Karpas-422 (cell line): ENCODE measurements at regions not wholly inside any gene's neighbourhood (a gene's known extent, or its start where the extent isn't known, plus 50 kb on each side); places are given as distances from the start of the nearest gene placed in this dataset.

Experiments
- DNase-seq: peaks from one replicate; pipeline ENCODE4 v3.0.0-alpha.2; 2015
- H2AFZ ChIP-seq: fragments of 200-600 bp; sonication (generic); 2 replicates; pipeline ENCODE4 v1.6.1; 2014; ENCODE audit warnings: antibody characterized with exemption, low read length, mixed read lengths
- H3K27ac ChIP-seq: fragments of 200-600 bp; sonication (generic); 2 replicates; pipeline ENCODE4 v1.5.1; 2014; ENCODE audit warnings: mild to moderate bottlenecking, low read length, moderate library complexity
- H3K27me3 ChIP-seq: fragments of 200-600 bp; sonication (generic); 2 replicates; pipeline ENCODE4 v1.6.1; 2014; ENCODE audit warnings: low read length, mixed read lengths
- H3K36me3 ChIP-seq: fragments of 200-600 bp; sonication (generic); 2 replicates; pipeline ENCODE4 v1.6.1; 2014; ENCODE audit warnings: low read length, mixed read lengths; ENCODE audit not compliant: insufficient read depth
- H3K4me1 ChIP-seq: fragments of 200-600 bp; sonication (generic); 2 replicates; pipeline ENCODE4 v1.6.1; 2014; ENCODE audit warnings: mild to moderate bottlenecking, low read length, mixed read lengths
- H3K4me2 ChIP-seq: fragments of 200-600 bp; sonication (generic); 2 replicates; pipeline ENCODE4 v1.6.1; 2014; ENCODE audit warnings: low read length, low read depth, mild to moderate bottlenecking; ENCODE audit not compliant: poor library complexity, severe bottlenecking
- H3K4me3 ChIP-seq: fragments of 200-600 bp; sonication (generic); 2 replicates; pipeline ENCODE4 v1.5.1; 2014; ENCODE audit warnings: mild to moderate bottlenecking, antibody characterized with exemption, low read length, mixed read lengths
- H3K79me2 ChIP-seq: fragments of 200-600 bp; sonication (generic); 2 replicates; pipeline ENCODE4 v1.6.1; 2014; ENCODE audit warnings: mild to moderate bottlenecking, low read length, mixed read lengths
- H3K9ac ChIP-seq: fragments of 200-600 bp; sonication (generic); 2 replicates; pipeline ENCODE4 v1.6.0; 2014; ENCODE audit warnings: low read length
- H3K9me2 ChIP-seq: fragments of 200-600 bp; sonication (generic), shearing (Covaris generic); replicated peaks from 2 replicates; pipeline ENCODE4 v1.6.0; 2014; ENCODE audit warnings: mild to moderate bottlenecking, low read length, moderate library complexity; ENCODE audit not compliant: insufficient read depth
- H3K9me3 ChIP-seq: fragments of 300-700, 200-600 bp; sonication (generic); 2 replicates; pipeline ENCODE4 v1.6.1; 2014; ENCODE audit warnings: low read length, mixed read lengths
- H4K20me1 ChIP-seq: fragments of 200-600 bp; sonication (generic); 2 replicates; pipeline ENCODE4 v1.6.1; 2014; ENCODE audit warnings: mild to moderate bottlenecking, antibody characterized with exemption, low read length, low read depth; ENCODE audit not compliant: insufficient read depth

- H2AFZ ChIP-seq, result no peak overlapping the region
- H4K20me1 ChIP-seq, result no peaks in the 10 kb centered on the region
- H3K27me3 ChIP-seq, result no peaks in the 10 kb centered on the region
- no peaks in the 10 kb centered on the region for H3K9me2 ChIP-seq
- H3K36me3 ChIP-seq, result no peaks in the 10 kb centered on the region
- no peak overlapping the region for H3K4me3 ChIP-seq
- no peaks in the 10 kb centered on the region for H3K9me3 ChIP-seq
- no peak overlapping the region for H3K9ac ChIP-seq
- no peak overlapping the region for H3K27ac ChIP-seq
- H3K79me2 ChIP-seq, result no peaks in the 10 kb centered on the region
- H3K4me2 ChIP-seq, result no peak overlapping the region
- no peaks in the 10 kb centered on the region for H3K4me1 ChIP-seq
- no peak for DNase-seq
Measured at GRCh38 chr2:172326211-172326509, 101.2 kb upstream of the ITGA6 start.

GRCh38 chr2:172328103-172328841, 99.1 kb upstream of the ITGA6 start:
- H3K4me2 ChIP-seq, result no peak overlapping the region
- no peaks in the 10 kb centered on the region for H3K9me2 ChIP-seq
- no peak overlapping the region for H3K4me3 ChIP-seq
- H3K9me3 ChIP-seq, result no peaks in the 10 kb centered on the region
- no peak overlapping the region for H3K9ac ChIP-seq
- H3K27me3 ChIP-seq, result no peaks in the 10 kb centered on the region
- no peak overlapping the region for H2AFZ ChIP-seq
- H3K4me1 ChIP-seq, result no peaks in the 10 kb centered on the region
- no peak for DNase-seq
- H3K79me2 ChIP-seq, result no peaks in the 10 kb centered on the region
- H4K20me1 ChIP-seq, result no peaks in the 10 kb centered on the region
- no peaks in the 10 kb centered on the region for H3K36me3 ChIP-seq
- no peak overlapping the region for H3K27ac ChIP-seq

- Histone ChIP-seq H2AFZ (no peak overlapping the region), H3K4me3 (no peak overlapping the region), H3K36me3 (no peaks in the 10 kb centered on the region), H3K9me2 (no peaks in the 10 kb centered on the region), H3K9me3 (no peaks in the 10 kb centered on the region), H3K9ac (no peak overlapping the region), H3K4me1 (no peaks in the 10 kb centered on the region), H3K79me2 (no peaks in the 10 kb centered on the region), H3K4me2 (no peak overlapping the region), H4K20me1 (no peaks in the 10 kb centered on the region), H3K27me3 (no peaks in the 10 kb centered on the region), H3K27ac (no peak overlapping the region)
- no peak for DNase-seq
Measured at GRCh38 chr2:172329416-172329773, 98.0 kb upstream of the ITGA6 start.

- Histone ChIP-seq H2AFZ (no peak overlapping the region), H4K20me1 (no peaks in the 10 kb centered on the region), H3K9me2 (no peaks in the 10 kb centered on the region), H3K9ac (no peak overlapping the region), H3K4me1 (no peaks in the 10 kb centered on the region), H3K9me3 (no peaks in the 10 kb centered on the region), H3K27ac (no peak overlapping the region), H3K79me2 (no peaks in the 10 kb centered on the region), H3K27me3 (no peaks in the 10 kb centered on the region), H3K4me3 (no peak overlapping the region), H3K4me2 (no peak overlapping the region), H3K36me3 (no peaks in the 10 kb centered on the region)
- DNase-seq, result no peak
Measured at GRCh38 chr2:172329774-172330671, 97.4 kb upstream of the ITGA6 start.

- no peaks in the 10 kb centered on the region for H4K20me1 ChIP-seq
- H3K9me3 ChIP-seq, result no peaks in the 10 kb centered on the region
- no peaks in the 10 kb centered on the region for H3K27me3 ChIP-seq
- no peaks in the 10 kb centered on the region for H3K36me3 ChIP-seq
- no peaks in the 10 kb centered on the region for H3K9me2 ChIP-seq
- no peak overlapping the region for H3K4me2 ChIP-seq
- no peak overlapping the region for H3K9ac ChIP-seq
- H3K4me1 ChIP-seq, result no peaks in the 10 kb centered on the region
- H3K79me2 ChIP-seq, result no peaks in the 10 kb centered on the region
- no peak overlapping the region for H3K27ac ChIP-seq
- no peak overlapping the region for H3K4me3 ChIP-seq
- no peak overlapping the region for H2AFZ ChIP-seq
- DNase-seq, result no peak
Measured at GRCh38 chr2:172332507-172332906, 94.9 kb upstream of the ITGA6 start.

- DNase-seq, result no peak
Measured at GRCh38 chr2:172333235-172333977, 94.0 kb upstream of the ITGA6 start.

GRCh38 chr2:172333978-172334330, 93.4 kb upstream of the ITGA6 start:
- Histone ChIP-seq H3K9me2 (no peaks in the 10 kb centered on the region), H3K4me2 (no peak overlapping the region), H3K4me3 (no peak overlapping the region), H3K79me2 (no peaks in the 10 kb centered on the region), H4K20me1 (no peaks in the 10 kb centered on the region), H3K36me3 (no peaks in the 10 kb centered on the region), H3K9ac (no peak overlapping the region), H2AFZ (no peak overlapping the region), H3K9me3 (no peaks in the 10 kb centered on the region), H3K27ac (no peak overlapping the region), H3K27me3 (no peaks in the 10 kb centered on the region), H3K4me1 (no peaks in the 10 kb centered on the region)
- no peak for DNase-seq

More at GRCh38 chr2:172333235-172333977, 94.0 kb upstream of the ITGA6 start:
- no peak overlapping the region for H3K4me3 ChIP-seq
- no peaks in the 10 kb centered on the region for H3K36me3 ChIP-seq
- no peaks in the 10 kb centered on the region for H3K79me2 ChIP-seq
- no peaks in the 10 kb centered on the region for H4K20me1 ChIP-seq
- H3K27ac ChIP-seq, result no peak overlapping the region
- H3K9me3 ChIP-seq, result no peaks in the 10 kb centered on the region
- H3K9ac ChIP-seq, result no peak overlapping the region
- H3K27me3 ChIP-seq, result no peaks in the 10 kb centered on the region
- no peak overlapping the region for H3K4me2 ChIP-seq
- no peak overlapping the region for H2AFZ ChIP-seq
- no peaks in the 10 kb centered on the region for H3K4me1 ChIP-seq
- no peaks in the 10 kb centered on the region for H3K9me2 ChIP-seq

GRCh38 chr2:172334988-172335387, 92.4 kb upstream of the ITGA6 start:
- Histone ChIP-seq H3K9ac (no peak overlapping the region), H4K20me1 (no peaks in the 10 kb centered on the region), H3K9me2 (no peaks in the 10 kb centered on the region), H3K27ac (no peak overlapping the region), H2AFZ (no peak overlapping the region), H3K9me3 (no peaks in the 10 kb centered on the region), H3K4me3 (no peak overlapping the region), H3K27me3 (no peaks in the 10 kb centered on the region), H3K79me2 (no peaks in the 10 kb centered on the region), H3K36me3 (no peaks in the 10 kb centered on the region), H3K4me2 (no peak overlapping the region), H3K4me1 (no peaks in the 10 kb centered on the region)
- no peak for DNase-seq
